ENCODE measurements at regions not wholly inside any gene's neighbourhood (a gene's known extent, or its start where the extent isn't known, plus 50 kb on each side); places are given as distances from the start of the nearest gene placed in this dataset.

DNA sequence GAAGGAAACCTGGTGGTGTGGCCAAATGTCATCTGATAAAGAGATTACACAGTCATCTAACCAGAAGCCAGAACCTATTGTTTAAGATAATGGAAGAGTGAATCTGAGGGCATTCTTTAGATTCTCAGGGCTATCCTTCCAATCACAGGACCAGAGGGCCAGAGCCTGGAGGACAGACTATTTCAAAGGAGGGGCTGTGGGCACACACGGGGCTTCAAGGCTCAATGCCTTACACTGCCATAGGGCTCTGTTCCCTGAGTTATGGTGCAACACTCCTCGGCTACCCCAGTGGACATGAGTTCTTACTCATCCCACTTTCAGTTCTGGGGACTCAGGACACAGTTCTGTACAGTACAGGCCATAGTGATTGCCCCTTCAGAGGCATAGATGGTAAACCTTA is 343.9 kb upstream of the ALCAM start:
- Histone ChIP-seq H3K79me1 (ENCODE audit: insufficient read depth, low read depth, low read length, poor library complexity, severe bottlenecking) (no peaks in the 10 kb centered on the region), H3K56ac (ENCODE audit: insufficient read length, low read depth, low read length) (no peak overlapping the region), H2BK20ac (ENCODE audit: low read depth, low read length, poor library complexity, severe bottlenecking) (no peak overlapping the region), H4K8ac (replicated peaks; ENCODE audit: insufficient read length, low read depth, low read length) (no peak overlapping the region), H3K27me3 (ENCODE audit: insufficient read depth, low read length) (no peaks in the 10 kb centered on the region), H3K18ac (ENCODE audit: insufficient read length, low read depth, low read length) (no peak overlapping the region), H3K23me2 (ENCODE audit: insufficient read length, low read depth, low read length, poor library complexity, severe bottlenecking) (no peaks in the 10 kb centered on the region), H2BK120ac (ENCODE audit: low read depth, low read length, poor library complexity, severe bottlenecking) (no peak overlapping the region), H2BK5ac (ENCODE audit: insufficient read length, low read length) (no peak overlapping the region), H3K27ac (ENCODE audit: insufficient read length, low read depth, low read length) (no peak overlapping the region), H3K9ac (ENCODE audit: extremely low read depth, insufficient read length, low read length) (no peak overlapping the region), H3K79me2 (ENCODE audit: insufficient read depth, low read length) (no peaks in the 10 kb centered on the region), H3K9me3 (ENCODE audit: control insufficient read depth, low read depth, low read length) (no peaks in the 10 kb centered on the region), H4K91ac (ENCODE audit: insufficient read length, low read depth, low read length) (no peak overlapping the region), H3K14ac (ENCODE audit: insufficient read depth, low read length) (no peak overlapping the region), H2AK5ac (ENCODE audit: insufficient read length, low read length) (no peak overlapping the region), H3T11ph (ENCODE audit: low read length) (no peak overlapping the region), H3K23ac (ENCODE audit: insufficient read length, low read depth, low read length) (no peak overlapping the region), H3K4me1 (ENCODE audit: insufficient read depth, low read length) (no peaks in the 10 kb centered on the region), H2AFZ (ENCODE audit: low read length) (no peak overlapping the region), H2BK15ac (ENCODE audit: low read depth, low read length) (no peak overlapping the region), H2BK12ac (ENCODE audit: insufficient read length, low read depth, low read length) (no peak overlapping the region), H3K4ac (ENCODE audit: low read depth, low read length) (no peak overlapping the region), H3K4me2 (ENCODE audit: insufficient read depth, insufficient read length, low read length) (no peak overlapping the region), H4K20me1 (ENCODE audit: control insufficient read depth, insufficient read depth, insufficient read length) (no peaks in the 10 kb centered on the region), H4K5ac (ENCODE audit: insufficient read length, low read depth, low read length) (no peak overlapping the region)
- H3K36me3 Mint-ChIP-seq (ENCODE audit: insufficient read depth in 1 of 3, low read depth in 3 of 3): no peaks in the 10 kb centered on the region; a peak in 1 of 7 replicates
- H3K27me3 Mint-ChIP-seq (ENCODE audit: low read depth): no peaks in the 10 kb centered on the region
- peaks cover 0 to 6% of the 10 kb centered on the region in 2 experiments; a peak in 2 of 4 replicates for H3K4me1 Mint-ChIP-seq
- DNase-seq: no peak
- no peaks in the 10 kb centered on the region; a peak in 1 of 5 replicates for H3K9me3 Mint-ChIP-seq
- H3K4me3 Mint-ChIP-seq: no peak overlapping the region
- WGBS (ENCODE audit: extremely low coverage, insufficient read length, low lambda C conversion rate): no CpG with 5 or more reads among the region's 2 CpGs
- TF ChIP-seq CTCF (conservative IDR thresholded peaks at IDR 0.05): no peak
- H3K27ac Mint-ChIP-seq: no peak overlapping the region
